Activated CD8-positive, alpha-beta memory T cell treated with anti-CD3 and anti-CD28 coated beads, Interleukin-2, amount 50 U/mL, for 48 hours (primary cell): ENCODE measurements at regions not wholly inside any gene's neighbourhood (a gene's known extent, or its start where the extent isn't known, plus 50 kb on each side); places are given as distances from the start of the nearest gene placed in this dataset.

Source experiments
- DNase-seq: peaks from one replicate; pipeline ENCODE4 v3.0.0-alpha.2; 2020

GRCh38 chr1:81032374-81032773 is 768.4 kb upstream of the ADGRL2 start:
- DNase-seq = no peak

GRCh38 chr1:81030441-81030840 is 770.3 kb upstream of the ADGRL2 start:
- no peak for DNase-seq

GRCh38 chr1:81029266-81029665 is 771.5 kb upstream of the ADGRL2 start:
- no peak for DNase-seq

DNA sequence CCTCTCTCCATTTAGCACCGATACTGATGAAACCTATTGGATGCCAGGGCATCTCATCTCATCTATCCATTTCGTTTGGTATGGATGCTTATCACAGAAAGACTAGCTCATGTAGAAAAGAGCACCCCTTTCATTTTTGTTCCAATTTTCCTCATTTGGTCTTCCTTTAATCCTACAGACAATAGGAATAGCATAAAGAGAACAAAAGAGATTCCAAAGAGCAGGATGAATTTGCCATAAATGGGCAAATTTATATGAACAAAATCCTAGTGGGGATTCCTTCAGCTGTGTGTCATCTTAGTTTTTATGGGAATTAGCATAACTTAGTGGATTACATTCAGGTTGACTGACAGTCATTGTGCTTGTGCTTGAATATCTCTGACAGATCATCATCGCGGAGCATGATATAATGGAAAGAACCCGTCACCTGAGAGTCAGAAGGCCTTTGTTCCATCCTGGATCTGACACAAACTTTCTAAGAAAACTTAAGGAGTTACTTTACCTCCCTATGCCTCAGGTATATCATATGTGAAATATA is 777.5 kb upstream of the ADGRL2 start:
- no peak for DNase-seq

DNA sequence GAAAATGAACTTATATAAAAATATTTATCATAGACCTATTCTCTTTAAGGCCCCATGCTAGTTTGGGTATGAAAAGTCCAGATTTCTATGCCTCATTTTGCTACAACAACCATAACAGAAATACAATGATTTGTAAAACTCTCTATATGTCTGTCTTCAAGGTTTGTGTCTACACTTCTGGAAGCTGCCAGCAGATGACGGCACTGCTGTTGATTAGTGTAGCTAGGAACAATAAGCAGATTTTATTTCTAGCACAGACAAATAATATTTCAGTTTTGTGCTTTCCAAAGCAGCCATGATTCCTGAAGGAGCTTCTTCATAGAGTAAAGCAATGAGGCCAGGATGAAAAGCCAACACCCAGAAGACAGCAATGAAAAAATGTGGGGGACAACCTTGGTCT is 779.6 kb upstream of the ADGRL2 start:
- DNase-seq = no peak

DNA sequence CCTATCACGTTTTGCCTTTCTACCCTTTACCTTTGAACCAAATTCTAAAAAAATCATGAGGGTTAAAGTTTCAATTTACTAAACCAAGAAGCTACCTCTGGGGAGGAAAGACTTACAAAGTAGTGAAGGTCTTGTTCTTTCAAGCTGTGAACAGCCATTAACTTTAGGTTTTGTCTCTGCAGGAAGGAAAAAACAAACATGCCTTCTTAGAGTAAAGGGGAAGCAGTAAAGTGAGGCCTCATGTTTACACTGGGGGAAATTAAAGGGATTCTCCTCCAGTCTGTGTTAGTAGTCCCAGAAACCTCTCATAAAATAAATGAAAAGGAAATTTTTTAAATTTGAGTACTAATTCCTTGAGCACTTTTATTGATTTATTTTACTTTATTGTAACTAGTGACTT is 780.2 kb upstream of the ADGRL2 start:
- DNase-seq = no peak

DNA sequence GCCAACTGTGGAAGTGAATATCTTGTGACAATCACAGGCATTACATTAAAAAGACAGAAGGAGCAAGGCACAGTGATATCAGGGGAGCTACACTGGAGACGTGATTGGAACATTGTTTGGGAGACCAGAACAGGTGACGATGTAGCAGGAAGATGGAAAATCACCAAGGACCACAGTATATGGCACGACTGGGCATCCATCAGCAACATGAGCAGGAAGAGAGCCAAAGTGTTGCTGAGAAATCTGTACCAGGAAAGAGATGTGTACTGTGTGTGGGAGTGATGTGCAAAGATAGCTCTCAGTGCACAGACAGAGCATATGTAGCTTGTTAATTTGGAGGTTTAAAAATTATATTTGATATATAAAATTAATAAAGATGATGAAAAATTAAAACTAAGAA is 790.6 kb upstream of the ADGRL2 start:
- no peak for DNase-seq

DNA sequence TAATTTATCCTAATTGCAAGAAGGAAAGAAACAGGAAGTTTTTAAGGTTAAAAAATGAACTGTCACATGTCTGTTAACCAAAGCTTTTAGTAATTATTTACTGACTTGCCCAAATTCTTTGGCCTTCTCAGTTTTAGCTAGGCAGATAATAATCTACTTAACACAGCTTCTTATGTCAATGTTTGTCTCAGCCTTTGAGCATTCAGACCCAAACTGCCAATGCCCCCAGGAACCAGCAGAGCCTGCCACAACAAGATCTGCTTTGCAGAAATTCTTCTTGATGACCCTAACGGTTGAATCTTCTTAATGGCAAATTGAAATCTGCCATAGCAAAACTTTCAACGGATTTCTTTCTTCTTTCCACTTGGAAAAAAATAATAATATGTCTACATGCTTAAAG is 792.4 kb upstream of the ADGRL2 start:
- DNase-seq = no peak

DNA sequence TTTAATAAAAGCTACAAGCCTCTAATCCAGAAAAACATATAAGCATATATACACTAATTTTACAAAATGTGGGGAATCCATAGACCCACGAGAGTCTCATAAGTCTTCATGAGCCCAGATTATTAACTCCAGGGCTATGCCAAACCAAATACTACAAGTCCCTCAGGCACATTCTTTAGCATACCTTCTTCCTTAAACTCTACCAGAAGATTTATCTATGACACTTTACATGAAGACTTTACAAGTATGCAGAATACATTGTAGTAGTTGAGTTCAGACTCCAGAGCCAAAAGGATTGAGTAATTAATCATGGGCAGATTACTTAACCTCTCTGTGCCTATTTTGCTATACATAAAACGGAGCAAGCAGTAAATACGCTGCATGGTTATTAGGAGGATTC is 793.7 kb upstream of the ADGRL2 start:
- no peak for DNase-seq

DNA sequence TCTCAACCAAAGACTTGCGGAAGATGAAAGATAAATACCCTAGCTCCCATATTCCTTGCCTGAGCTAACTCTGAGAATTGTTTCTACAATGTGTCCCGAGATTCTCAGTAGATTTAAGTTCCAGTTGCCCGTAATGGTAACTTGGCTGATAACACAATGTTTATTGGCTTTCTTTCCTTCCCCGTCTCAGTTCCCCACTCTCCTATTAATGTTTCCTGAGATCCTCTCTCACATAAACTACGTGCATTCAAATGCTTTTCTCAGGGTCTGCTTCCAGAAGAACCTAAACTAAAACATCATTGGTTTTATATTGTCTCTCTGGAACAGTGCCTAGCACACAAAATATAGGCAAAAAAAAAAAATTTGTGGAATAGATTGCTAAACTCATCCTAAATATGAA is 794.2 kb upstream of the ADGRL2 start:
- no peak for DNase-seq

DNA sequence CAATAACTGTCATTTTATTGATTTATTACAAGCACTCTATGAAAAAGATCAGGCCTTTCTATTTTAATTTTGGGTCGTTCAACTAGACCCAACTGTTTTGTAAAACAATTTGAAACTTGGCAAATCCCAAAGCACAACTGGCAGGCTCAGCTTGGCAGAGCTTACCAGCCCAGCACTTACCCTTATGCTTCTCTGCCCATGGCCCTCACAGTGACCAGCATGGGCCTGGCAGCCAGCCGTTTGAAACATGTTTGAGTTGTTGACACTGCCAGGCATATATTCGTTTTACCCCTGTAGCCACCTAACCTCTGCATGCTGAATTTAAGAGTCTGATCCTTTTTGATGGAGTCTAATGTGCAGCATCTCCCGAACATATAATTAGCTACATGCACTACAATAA is 796.7 kb upstream of the ADGRL2 start:
- no peak for DNase-seq

- DNase-seq = no peak
Observed at GRCh38 chr1:80994934-80995333, 805.8 kb upstream of the ADGRL2 start.

GRCh38 chr1:80994038-80994437 is 806.7 kb upstream of the ADGRL2 start:
- no peak for DNase-seq

GRCh38 chr1:80993154-80993980 is 807.4 kb upstream of the ADGRL2 start:
- DNase-seq = no peak

DNA sequence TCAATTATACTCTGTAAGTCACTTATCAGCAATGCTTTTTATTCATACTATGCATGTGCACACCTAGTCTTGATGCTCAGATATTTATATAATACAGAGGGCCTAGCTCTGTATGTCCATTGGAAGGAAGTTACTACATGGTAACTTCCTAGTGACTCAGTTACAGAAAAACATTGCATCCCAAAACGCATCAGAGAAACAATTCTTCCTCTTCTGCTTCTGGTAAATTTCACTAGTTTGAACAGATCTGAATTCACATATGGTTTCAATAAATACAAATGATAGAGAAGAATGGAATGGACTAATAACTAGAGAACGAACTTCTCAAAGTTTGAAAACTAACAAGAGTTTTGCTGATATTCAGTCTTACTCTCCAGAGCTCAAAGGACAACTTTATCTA is 811.3 kb upstream of the ADGRL2 start:
- DNase-seq = no peak

- no peak for DNase-seq
Observed at GRCh38 chr1:80988926-80989325, 811.8 kb upstream of the ADGRL2 start.

- DNase-seq = no peak
Observed at GRCh38 chr1:80987824-80988223, 812.9 kb upstream of the ADGRL2 start.

DNA sequence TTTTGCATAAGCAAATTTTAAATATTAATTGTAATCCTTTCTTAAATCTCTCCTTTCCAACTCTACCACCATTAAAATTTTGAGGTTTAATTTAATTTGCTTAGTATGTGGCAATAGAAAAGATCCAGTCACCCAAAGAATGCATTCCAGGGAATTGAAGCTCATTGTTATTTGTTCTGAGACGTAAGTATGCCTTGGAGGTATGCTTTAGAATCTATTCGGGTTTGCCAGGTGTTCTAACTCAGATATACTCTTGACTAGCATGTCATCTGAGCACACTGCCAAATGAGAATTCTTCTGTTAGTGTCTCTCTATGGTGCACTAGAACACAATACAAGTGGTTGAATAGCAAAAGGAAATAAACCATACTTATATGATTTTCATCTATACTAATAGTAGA is 813.6 kb upstream of the ADGRL2 start:
- no peak for DNase-seq

DNA sequence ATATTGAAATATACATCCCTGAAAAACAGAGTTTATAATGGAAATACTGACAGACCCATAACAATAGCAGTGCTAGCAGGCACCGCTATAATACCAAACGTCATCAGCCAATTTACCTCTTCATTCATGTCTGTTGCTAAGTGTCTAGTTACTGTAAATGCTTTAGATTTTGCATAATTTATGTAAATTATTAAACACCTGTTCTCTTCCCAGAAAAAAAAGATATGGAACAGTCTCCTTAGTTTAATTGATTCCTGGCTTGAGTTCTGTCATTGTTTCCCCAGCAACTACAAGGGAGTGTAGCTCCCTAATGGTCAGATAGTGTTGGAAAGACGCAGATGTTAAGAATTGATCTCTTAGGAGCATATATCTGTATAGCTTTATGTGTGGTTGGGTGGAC is 817.9 kb upstream of the ADGRL2 start:
- no peak for DNase-seq

- no peak for DNase-seq
Observed at GRCh38 chr1:80973101-80973500, 827.6 kb upstream of the ADGRL2 start.

- DNase-seq = no peak
Observed at GRCh38 chr1:80966266-80966665, 834.5 kb upstream of the ADGRL2 start.

DNA sequence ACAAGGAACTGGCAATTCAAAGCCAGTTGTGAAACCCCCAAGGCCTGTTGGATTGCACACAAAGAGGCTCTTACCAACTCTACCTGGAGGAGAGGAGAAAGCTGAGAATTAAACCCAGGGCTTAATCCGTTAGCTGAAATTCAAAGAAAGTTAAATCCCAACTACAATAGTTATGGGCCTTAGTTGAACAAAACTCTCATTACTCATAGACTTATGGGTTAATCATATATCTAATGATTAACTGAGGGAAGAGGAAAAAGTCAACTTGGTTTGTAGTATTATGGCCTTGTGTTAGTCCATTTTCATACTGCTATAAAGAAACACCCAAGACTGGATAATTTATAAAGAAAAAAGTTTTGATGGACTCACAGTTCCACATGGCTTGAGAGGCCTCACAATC is 838.2 kb upstream of the ADGRL2 start:
- DNase-seq = no peak

GRCh38 chr1:80961464-80962190 is 839.1 kb upstream of the ADGRL2 start:
- DNase-seq = no peak

DNA sequence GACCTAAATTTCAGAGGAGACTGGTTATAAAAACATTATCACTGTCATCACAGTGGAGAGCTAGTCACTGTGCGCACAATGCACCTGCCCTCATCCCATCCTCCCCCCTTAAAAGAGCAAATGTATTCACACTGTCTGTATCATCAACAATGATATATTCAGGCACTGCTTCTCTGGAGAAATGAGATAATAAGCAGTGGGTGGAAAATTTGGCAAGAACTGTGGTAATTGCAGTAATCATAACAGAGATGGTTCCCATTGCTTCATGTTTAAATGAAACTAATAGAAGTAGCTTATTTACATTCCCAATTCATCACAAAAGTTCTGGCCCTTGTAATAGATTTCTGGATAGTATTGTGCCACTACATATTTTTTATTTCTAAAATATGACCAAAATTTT is 867.4 kb upstream of the ADGRL2 start:
- DNase-seq = no peak
